Gastrocnemius medialis (tissue), 4 donors: ENCODE measurements at regions not wholly inside any gene's neighbourhood (a gene's known extent, or its start where the extent isn't known, plus 50 kb on each side); places are given as distances from the start of the nearest gene placed in this dataset.

Experiments used
- CTCF ChIP-seq, 5 experiments: fragments of 450-650 bp in 3 of 5; fragments of 200-600 bp in 2 of 5; sonication (generic) in 2 of 5; IDR thresholded peaks in 4 of 5; conservative IDR thresholded peaks in 1 of 5; 1 replicate in 4 of 5; 2 replicates in 1 of 5; pipeline ENCODE4 v1.5.1; 2016 to 2019; ENCODE audit warnings: antibody characterized with exemption in 5 of 5, mild to moderate bottlenecking in 3 of 5, moderate library complexity in 3 of 5
- POLR2A ChIP-seq, 2 donors: fragments of 450-650 bp; IDR thresholded peaks; one replicate each; pipeline ENCODE4 v1.6.1; 2017; ENCODE audit warnings: antibody characterized with exemption in 2 of 2, mild to moderate bottlenecking in 2 of 2, moderate library complexity in 2 of 2

GRCh38 chr14:66085224-66085623 lies 400.9 kb upstream of the CCDC196 start:
- TF ChIP-seq CTCF (IDR thresholded peaks at IDR 0.05 in 4 of 5, conservative IDR thresholded peaks at IDR 0.05 in 1 of 5) (no peak), POLR2A (IDR thresholded peaks at IDR 0.05) (no peak)
